Muscle of leg (tissue), 3 donors: ENCODE measurements at regions not wholly inside any gene's neighbourhood (a gene's known extent, or its start where the extent isn't known, plus 50 kb on each side); places are given as distances from the start of the nearest gene placed in this dataset.

Source experiments
- DNase-seq: peaks from one replicate; pipeline ENCODE4 v3.0.0; 2013
- H3K27ac ChIP-seq: one replicate; pipeline ENCODE4 v1.5.1; 2013; ENCODE audit warnings: mild to moderate bottlenecking, low read length, control low read depth
- H3K27me3 ChIP-seq: one replicate; pipeline ENCODE4 v1.6.1; 2013; ENCODE audit warnings: low read length; ENCODE audit not compliant: control insufficient read depth, insufficient read depth
- H3K36me3 ChIP-seq: one replicate; pipeline ENCODE4 v1.6.1; 2013; ENCODE audit warnings: low read length; ENCODE audit not compliant: control insufficient read depth, insufficient read depth
- H3K4me1 ChIP-seq: one replicate; pipeline ENCODE4 v1.6.1; 2013; ENCODE audit warnings: low read length; ENCODE audit not compliant: control insufficient read depth, insufficient read depth
- H3K4me3 ChIP-seq: one replicate; pipeline ENCODE4 v1.5.1; 2013; ENCODE audit warnings: low read length, control low read depth
- H3K9me3 ChIP-seq: replicated peaks from 2 replicates; pipeline ENCODE4 v1.6.1; 2013; ENCODE audit warnings: low read depth, low read length; ENCODE audit not compliant: control insufficient read depth
- WGBS: methylation state at CpG from one replicate; pipeline ENCODE4 v1.1.5; 2013; ENCODE audit warnings: missing lambda C conversion rate; ENCODE audit not compliant: insufficient coverage; 5-methylcytosine and 5-hydroxymethylcytosine counted together

DNA sequence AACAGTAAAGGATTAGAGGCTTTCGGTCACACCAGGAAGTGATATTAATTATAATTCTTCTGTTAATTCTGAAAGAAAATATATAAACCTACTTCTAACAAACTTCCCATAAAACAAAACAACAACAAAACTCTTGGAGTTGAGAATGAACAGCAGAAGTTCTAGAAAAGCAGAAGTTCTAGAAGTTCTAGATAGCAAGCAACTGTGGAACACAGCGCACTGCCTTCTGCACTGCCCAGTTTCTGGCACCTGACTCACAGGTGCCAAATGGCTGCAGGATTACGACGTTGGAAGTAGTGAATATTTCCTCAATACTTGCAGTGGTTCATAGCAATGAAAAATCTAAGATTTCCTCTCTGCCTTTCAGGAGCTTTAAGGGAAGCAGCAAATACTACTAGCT lies 132.2 kb downstream of the OR13A1 start:
- DNase-seq: no peak
- H3K27ac ChIP-seq: no peak overlapping the region
- no peak overlapping the region for H3K4me3 ChIP-seq
- H3K4me1 ChIP-seq: peaks cover 3% of the 10 kb centered on the region
- no peaks in the 10 kb centered on the region for H3K9me3 ChIP-seq
- no peaks in the 10 kb centered on the region for H3K36me3 ChIP-seq
- H3K27me3 ChIP-seq: peaks cover 2% of the 10 kb centered on the region
- 100% methylated on average over 1 of the region's 4 CpGs for WGBS

DNA sequence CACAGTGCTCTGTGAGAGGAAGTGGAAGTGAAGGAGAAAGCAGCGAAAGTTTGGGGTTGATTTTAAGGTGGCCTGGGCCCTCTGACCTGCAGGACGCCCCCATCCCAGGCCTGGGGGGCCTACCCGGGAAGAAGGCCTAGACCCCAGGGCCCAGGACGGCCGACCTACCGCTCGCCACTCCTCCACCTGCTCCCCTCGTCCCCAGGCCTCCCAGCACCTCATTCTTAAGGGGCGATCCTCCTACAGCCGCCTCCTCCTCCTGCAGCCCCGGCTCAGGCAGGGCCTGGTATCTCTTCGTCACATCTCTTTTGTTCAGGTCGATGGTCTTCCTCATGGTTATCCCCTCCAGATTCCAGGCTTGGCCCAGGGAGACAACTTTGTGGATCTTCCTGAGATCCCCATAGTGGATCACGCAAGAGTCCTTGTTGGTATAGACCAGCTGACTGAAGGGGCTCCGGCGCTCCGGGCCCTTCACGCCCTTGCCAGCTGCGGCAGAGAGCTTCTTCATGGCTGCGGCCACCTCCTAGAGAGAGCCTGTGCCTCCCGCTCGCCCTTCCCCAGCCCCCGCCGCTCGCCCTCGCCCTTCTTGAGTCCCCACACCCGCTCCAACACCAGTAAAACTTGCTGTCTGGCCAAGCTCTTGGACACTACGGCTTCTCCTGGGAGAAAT lies 117.5 kb downstream of the OR13A1 start:
- Histone ChIP-seq H3K36me3 (no peaks in the 10 kb centered on the region), H3K9me3 (no peaks in the 10 kb centered on the region), H3K27me3 (peaks cover 8% of the 10 kb centered on the region), H3K4me3 (no peak overlapping the region), H3K4me1 (no peaks in the 10 kb centered on the region), H3K27ac (no peak overlapping the region)
- 84% methylated on average over 24 of the region's 28 CpGs for WGBS
- DNase-seq: no peak

DNA sequence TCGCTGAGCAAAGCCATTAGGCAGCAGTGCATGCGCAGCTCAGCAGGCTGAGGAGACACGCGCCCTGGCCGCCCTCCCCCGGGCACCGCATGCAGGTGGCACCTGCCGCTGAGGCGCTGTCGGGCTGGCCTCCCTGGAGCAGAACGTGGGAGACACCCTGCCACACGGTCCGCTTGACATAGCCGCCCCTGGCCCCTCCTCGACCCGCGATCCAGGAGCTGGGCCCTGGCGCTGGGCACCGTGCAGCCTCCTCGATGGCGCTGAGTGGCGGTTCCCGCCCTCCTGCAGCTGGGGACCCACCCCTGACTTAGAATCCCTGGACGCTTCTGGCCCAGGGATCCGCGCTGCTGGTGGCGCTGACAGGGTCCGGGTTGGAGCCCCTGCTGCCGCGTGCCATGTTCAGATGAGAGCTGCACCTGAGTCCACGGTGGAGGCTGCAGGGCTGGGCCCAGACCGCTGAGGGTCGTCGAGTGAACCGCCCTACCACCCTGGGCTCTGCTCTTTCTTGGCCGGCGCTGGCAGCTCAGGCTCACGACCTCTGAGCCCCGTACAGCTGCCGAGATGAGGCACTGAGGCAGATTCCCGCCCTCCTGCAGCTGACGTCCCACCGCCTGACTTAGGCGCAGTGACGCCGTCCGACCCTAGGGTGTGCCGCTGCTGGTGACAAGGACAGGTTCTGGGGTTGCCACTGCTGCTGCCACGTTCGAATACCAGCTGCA lies 116.8 kb downstream of the OR13A1 start:
- H3K4me3 ChIP-seq: no peak overlapping the region
- DNase-seq: no peak
- peaks cover 8% of the 10 kb centered on the region for H3K27me3 ChIP-seq
- no peaks in the 10 kb centered on the region for H3K4me1 ChIP-seq
- WGBS: 42% methylated on average over 50 of the region's 50 CpGs
- no peaks in the 10 kb centered on the region for H3K36me3 ChIP-seq
- H3K9me3 ChIP-seq: no peaks in the 10 kb centered on the region
- no peak overlapping the region for H3K27ac ChIP-seq

DNA sequence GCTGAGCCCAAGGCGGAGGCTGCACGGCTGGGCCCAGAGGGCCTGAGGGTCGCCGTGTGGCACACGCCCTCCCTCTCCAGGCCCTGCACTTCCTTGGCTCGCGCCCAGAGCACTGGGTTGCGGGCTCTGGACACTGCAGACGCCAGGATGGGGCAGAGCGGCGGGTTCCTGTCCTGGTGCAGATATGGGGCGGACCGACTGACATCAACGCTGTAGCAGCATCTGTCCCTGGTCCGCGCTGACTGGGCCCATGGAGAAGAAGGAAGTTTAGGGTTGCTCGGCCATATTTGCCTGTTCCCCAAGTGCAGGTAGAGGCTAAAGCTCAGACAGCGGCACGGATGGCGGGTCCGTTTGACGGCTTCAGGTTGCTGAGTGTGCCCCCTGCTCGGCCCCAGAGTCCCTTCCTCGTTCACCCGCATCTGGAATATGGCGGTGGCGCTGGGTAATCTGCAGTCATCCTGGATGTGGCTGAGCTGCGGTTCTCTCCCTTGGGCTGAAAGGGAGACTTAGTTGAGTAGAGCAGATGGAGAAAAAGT lies 116.1 kb downstream of the OR13A1 start:
- no peak for DNase-seq
- H3K36me3 ChIP-seq: no peaks in the 10 kb centered on the region
- H3K4me1 ChIP-seq: no peaks in the 10 kb centered on the region
- no peak overlapping the region for H3K4me3 ChIP-seq
- WGBS: 38% methylated on average over 22 of the region's 28 CpGs
- peaks cover 8% of the 10 kb centered on the region for H3K27me3 ChIP-seq
- H3K9me3 ChIP-seq: no peaks in the 10 kb centered on the region
- no peak overlapping the region for H3K27ac ChIP-seq

DNA sequence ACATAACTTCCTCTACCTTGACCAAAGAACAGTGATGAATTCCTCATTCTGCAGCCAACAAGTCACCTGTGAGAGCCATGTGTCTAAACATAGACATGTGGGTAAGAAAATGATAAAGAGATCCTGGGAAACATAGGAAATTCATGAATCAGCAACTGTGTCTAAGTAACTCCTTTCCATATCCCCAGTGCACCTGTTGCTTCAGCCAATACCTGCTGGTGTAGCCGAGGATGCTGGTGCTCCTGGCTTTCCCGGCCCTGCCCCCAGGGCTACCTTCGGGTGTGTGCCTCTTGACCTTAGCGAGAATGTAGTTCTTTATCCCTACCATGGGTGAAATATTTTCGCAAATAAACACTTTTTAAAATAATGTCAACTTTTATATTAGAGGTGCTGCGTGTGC lies 114.1 kb downstream of the OR13A1 start:
- no peak for DNase-seq
- no peaks in the 10 kb centered on the region for H3K4me1 ChIP-seq
- peaks cover 10% of the 10 kb centered on the region for H3K27me3 ChIP-seq
- whole genome bisulfite sequencing: 71% methylated on average over 1 of the region's 6 CpGs
- H3K36me3 ChIP-seq: no peaks in the 10 kb centered on the region
- H3K27ac ChIP-seq: no peak overlapping the region
- no peak overlapping the region for H3K4me3 ChIP-seq
- H3K9me3 ChIP-seq: no peaks in the 10 kb centered on the region

DNA sequence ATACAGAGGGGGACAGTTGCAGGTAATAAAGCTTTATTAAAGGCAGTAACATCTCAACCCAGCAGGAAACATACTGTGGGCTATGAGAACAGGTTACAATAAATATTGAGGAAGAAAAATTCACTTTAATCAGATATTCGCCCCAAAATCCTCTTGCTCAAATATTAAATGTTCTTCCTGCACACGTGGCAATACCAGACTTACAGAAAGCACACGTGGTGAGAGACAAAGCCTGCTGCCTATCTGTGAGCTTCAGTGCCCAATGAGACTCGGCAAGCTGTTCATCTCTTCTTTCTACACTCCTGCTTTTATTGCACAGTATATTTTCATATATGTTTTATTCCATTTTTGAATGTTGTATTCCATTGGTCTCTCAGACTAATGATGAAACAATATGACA lies 113.2 kb downstream of the OR13A1 start:
- no CpG with 5 or more reads among the region's 4 CpGs for WGBS
- Histone ChIP-seq H3K27ac (no peak overlapping the region), H3K27me3 (peaks cover 10% of the 10 kb centered on the region), H3K36me3 (no peaks in the 10 kb centered on the region), H3K4me1 (no peaks in the 10 kb centered on the region), H3K9me3 (no peaks in the 10 kb centered on the region), H3K4me3 (no peak overlapping the region)
- DNase-seq: no peak

DNA sequence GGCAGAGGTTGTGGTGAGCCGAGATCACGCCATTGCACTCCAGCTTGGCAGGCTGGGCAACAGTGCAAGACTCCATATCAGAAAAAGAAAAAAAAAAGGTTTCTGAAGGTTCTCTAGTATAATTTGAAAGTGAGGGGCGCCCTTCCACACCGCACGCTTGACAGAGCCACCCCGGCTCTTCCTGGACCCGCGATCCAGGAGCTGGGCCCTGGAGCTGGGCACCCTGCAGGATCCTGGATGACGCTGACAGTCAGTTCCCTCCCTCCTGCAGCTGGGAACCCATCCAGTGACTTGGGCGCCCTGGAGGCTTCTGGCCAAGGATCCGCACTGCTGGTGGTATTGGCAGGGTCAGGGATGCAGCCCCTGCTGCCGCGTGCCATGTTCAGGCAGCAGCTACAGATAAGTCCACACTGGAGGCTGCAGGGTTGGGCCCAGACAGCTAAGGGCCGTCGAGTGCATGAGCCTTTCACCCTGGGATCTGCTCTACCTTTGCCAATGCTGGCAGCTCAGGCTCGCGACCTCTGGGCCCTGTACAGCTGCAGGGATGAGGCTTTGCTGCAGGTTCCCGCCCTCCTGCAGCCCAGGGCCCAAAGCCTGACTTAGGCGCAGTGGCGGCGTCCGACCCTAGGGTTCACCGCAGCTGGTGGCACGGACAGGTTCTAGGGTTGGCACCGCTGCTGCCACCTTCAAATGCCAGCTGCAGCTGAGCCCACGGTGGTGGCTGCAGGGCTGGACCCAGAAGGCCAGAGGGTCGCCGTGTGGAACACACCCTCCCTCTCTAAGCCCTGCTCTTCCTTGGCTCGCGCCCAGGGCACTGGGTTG lies 110.2 kb downstream of the OR13A1 start:
- 86% methylated on average over 21 of the region's 30 CpGs for WGBS

DNA sequence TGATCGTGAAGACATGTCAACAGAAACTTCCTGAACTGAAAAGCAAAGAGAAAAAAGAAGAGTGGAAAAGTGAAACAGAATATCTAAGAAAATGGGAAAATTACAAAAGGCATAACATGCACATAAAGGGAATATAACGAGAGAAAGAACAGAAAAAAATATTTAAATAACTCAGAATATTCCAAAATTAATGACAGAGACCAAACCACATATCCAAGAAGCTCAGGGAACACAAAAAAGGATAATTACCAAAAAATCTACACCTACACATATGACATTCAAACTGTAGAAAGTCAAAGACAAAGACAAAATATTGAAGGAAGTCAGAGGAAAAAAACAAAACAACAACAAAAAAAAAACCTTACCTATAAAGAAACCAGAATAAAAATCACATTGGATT lies 105.5 kb downstream of the OR13A1 start:
- H3K9me3 ChIP-seq: no peaks in the 10 kb centered on the region
- no peaks in the 10 kb centered on the region for H3K36me3 ChIP-seq
- no peaks in the 10 kb centered on the region for H3K4me1 ChIP-seq
- no peak overlapping the region for H3K4me3 ChIP-seq
- no peak overlapping the region for H3K27ac ChIP-seq
- WGBS: no CpG with 5 or more reads among the region's 2 CpGs
- H3K27me3 ChIP-seq: peaks cover 2% of the 10 kb centered on the region
- DNase-seq: no peak

More for the DNA sequence above, 110.2 kb downstream of the OR13A1 start:
- DNase-seq: no peak
- Histone ChIP-seq H3K9me3 (no peaks in the 10 kb centered on the region), H3K27ac (no peak overlapping the region), H3K4me1 (no peaks in the 10 kb centered on the region), H3K4me3 (no peak overlapping the region), H3K27me3 (peaks cover 4% of the 10 kb centered on the region), H3K36me3 (no peaks in the 10 kb centered on the region)

DNA sequence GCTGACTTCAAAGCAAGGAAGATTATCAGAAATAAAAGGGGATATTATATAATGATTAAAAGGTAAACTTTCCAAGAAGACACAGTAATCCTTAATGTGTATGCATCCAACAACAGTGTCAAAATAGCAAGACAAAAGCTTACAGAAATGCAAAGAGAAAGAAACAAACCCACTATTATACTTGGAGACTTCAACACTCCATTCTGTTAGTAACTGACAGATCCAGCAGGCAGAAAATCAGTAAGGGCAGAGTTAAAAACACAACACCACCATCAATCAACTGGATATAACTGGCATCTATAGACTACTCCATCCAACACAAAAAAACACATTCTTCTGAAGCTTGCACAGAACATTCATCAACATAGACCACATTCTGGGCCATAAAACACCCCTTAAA lies 103.8 kb downstream of the OR13A1 start:
- no peak overlapping the region for H3K27ac ChIP-seq
- no peaks in the 10 kb centered on the region for H3K27me3 ChIP-seq
- no peak overlapping the region for H3K4me3 ChIP-seq
- no peak for DNase-seq
- no peaks in the 10 kb centered on the region for H3K4me1 ChIP-seq
- H3K36me3 ChIP-seq: no peaks in the 10 kb centered on the region
- no peaks in the 10 kb centered on the region for H3K9me3 ChIP-seq

DNA sequence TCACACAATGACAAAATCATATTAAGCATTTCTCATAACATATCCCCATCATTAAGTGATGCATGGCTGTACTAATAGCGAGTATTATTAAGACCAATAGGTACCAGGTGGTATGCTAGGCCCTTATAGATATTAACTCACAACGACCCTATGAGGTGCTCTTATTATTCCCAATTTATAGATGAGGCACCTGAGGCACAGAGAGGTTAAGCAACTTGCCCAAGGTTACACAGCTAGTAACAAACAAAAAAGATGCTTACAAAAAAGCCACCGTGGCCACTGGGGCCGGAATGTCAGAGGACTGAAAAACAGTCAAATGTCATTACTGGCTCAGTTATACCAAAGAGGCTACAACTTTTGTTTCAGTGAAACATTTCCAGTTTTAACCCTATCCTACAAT lies 96.0 kb downstream of the OR13A1 start:
- 76% methylated on average over 2 of the region's 4 CpGs for WGBS
- Histone ChIP-seq H3K36me3 (no peaks in the 10 kb centered on the region), H3K4me3 (no peak overlapping the region), H3K27ac (no peak overlapping the region), H3K4me1 (no peaks in the 10 kb centered on the region), H3K27me3 (peaks cover 3% of the 10 kb centered on the region), H3K9me3 (no peaks in the 10 kb centered on the region)
- no peak for DNase-seq
